ENCODE measurements at regions not wholly inside any gene's neighbourhood (a gene's known extent, or its start where the extent isn't known, plus 50 kb on each side); places are given as distances from the start of the nearest gene placed in this dataset.

DNA sequence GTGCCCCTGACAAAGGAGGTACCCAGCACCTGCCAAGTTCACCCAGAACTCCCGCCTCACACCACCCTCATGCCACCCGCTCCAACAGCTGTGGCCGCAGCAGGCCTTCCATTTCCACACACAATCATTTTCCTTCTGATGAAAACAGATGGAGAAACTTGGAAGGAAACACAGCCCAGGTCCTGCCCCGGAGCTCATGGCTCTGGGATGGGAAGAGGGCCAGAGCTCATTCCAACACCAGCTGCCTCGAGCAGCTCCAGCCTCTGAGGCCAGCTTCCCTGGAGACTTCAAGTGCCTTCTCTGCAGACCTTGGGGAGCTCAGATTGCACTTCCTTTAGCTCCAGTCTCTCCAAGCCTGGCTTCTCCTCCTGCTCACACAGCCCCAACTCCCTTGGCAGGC, 55.1 kb upstream of the CMKLR1 start:
- TF ChIP-seq, protein P1, sequence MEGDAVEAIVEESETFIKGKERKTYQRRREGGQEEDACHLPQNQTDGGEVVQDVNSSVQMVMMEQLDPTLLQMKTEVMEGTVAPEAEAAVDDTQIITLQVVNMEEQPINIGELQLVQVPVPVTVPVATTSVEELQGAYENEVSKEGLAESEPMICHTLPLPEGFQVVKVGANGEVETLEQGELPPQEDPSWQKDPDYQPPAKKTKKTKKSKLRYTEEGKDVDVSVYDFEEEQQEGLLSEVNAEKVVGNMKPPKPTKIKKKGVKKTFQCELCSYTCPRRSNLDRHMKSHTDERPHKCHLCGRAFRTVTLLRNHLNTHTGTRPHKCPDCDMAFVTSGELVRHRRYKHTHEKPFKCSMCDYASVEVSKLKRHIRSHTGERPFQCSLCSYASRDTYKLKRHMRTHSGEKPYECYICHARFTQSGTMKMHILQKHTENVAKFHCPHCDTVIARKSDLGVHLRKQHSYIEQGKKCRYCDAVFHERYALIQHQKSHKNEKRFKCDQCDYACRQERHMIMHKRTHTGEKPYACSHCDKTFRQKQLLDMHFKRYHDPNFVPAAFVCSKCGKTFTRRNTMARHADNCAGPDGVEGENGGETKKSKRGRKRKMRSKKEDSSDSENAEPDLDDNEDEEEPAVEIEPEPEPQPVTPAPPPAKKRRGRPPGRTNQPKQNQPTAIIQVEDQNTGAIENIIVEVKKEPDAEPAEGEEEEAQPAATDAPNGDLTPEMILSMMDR (conservative IDR thresholded peaks at IDR 0.05; ENCODE audit: low read length), result no peak
- TF ChIP-seq EZH2phosphoT487 (IDR thresholded peaks at IDR 0.05; ENCODE audit: borderline replicate concordance), result no peak

Measured in Loucy (cell line).